ENCODE measurements at regions not wholly inside any gene's neighbourhood (a gene's known extent, or its start where the extent isn't known, plus 50 kb on each side); places are given as distances from the start of the nearest gene placed in this dataset.

- H3K36me3 ChIP-seq (replicated peaks; ENCODE audit: low read depth, low read length), result peaks cover 5% of the 10 kb centered on the region
- no peak overlapping the region for H3K9ac ChIP-seq (ENCODE audit: low read length)
- no peaks in the 10 kb centered on the region for H3K27me3 ChIP-seq (ENCODE audit: low read depth, low read length)
- no peak overlapping the region for H3K4me2 ChIP-seq (ENCODE audit: low read length)
- no peaks in the 10 kb centered on the region for H3K79me2 ChIP-seq (ENCODE audit: low read length)
- no peaks in the 10 kb centered on the region for H4K20me1 ChIP-seq (ENCODE audit: insufficient read depth, low read length)
- H3K4me1 ChIP-seq (ENCODE audit: low read length), result no peaks in the 10 kb centered on the region
- no peak overlapping the region for H2AFZ ChIP-seq (ENCODE audit: low read depth, low read length)
- H3K9me3 ChIP-seq (ENCODE audit: insufficient read depth, low read length), result 0 out of 2 replicates have a peak, but pooled peaks cover 2% of the 10 kb centered on the region
- TF ChIP-seq EZH2phosphoT487 (IDR thresholded peaks at IDR 0.05; ENCODE audit: low read depth) (no peak), CTCF (IDR thresholded peaks at IDR 0.05; ENCODE audit: low read depth, low read length) (no peak)
- H3K4me3 ChIP-seq (ENCODE audit: low read length), result no peak overlapping the region
- no peak overlapping the region for H3K27ac ChIP-seq (ENCODE audit: low read length)
Measured at GRCh38 chr9:115525111-115526058, 407.4 kb upstream of the TNC start.

- Histone ChIP-seq H3K27me3 (ENCODE audit: low read depth, low read length) (no peaks in the 10 kb centered on the region), H3K9ac (ENCODE audit: low read length) (no peak overlapping the region), H3K4me3 (ENCODE audit: low read length) (no peak overlapping the region), H2AFZ (ENCODE audit: low read depth, low read length) (no peak overlapping the region), H3K9me3 (ENCODE audit: insufficient read depth, low read length) (no peaks in the 10 kb centered on the region), H4K20me1 (ENCODE audit: insufficient read depth, low read length) (no peaks in the 10 kb centered on the region), H3K4me2 (ENCODE audit: low read length) (no peak overlapping the region), H3K79me2 (ENCODE audit: low read length) (no peaks in the 10 kb centered on the region), H3K36me3 (replicated peaks; ENCODE audit: low read depth, low read length) (no peaks in the 10 kb centered on the region), H3K4me1 (ENCODE audit: low read length) (no peaks in the 10 kb centered on the region), H3K27ac (ENCODE audit: low read length) (no peak overlapping the region)
- TF ChIP-seq EZH2phosphoT487 (IDR thresholded peaks at IDR 0.05; ENCODE audit: low read depth) (no peak), CTCF (IDR thresholded peaks at IDR 0.05; ENCODE audit: low read depth, low read length) (no peak)
Measured at GRCh38 chr9:115531410-115532125, 413.6 kb upstream of the TNC start.

- H3K4me1 ChIP-seq (ENCODE audit: low read length), result no peaks in the 10 kb centered on the region
- no peak overlapping the region for H3K27ac ChIP-seq (ENCODE audit: low read length)
- H4K20me1 ChIP-seq (ENCODE audit: insufficient read depth, low read length), result no peaks in the 10 kb centered on the region
- no peaks in the 10 kb centered on the region for H3K79me2 ChIP-seq (ENCODE audit: low read length)
- no peaks in the 10 kb centered on the region for H3K36me3 ChIP-seq (replicated peaks; ENCODE audit: low read depth, low read length)
- no peaks in the 10 kb centered on the region for H3K9me3 ChIP-seq (ENCODE audit: insufficient read depth, low read length)
- no peak overlapping the region for H3K9ac ChIP-seq (ENCODE audit: low read length)
- no peak overlapping the region for H2AFZ ChIP-seq (ENCODE audit: low read depth, low read length)
- H3K4me3 ChIP-seq (ENCODE audit: low read length), result no peak overlapping the region
- TF ChIP-seq EZH2phosphoT487 (IDR thresholded peaks at IDR 0.05; ENCODE audit: low read depth) (no peak), CTCF (IDR thresholded peaks at IDR 0.05; ENCODE audit: low read depth, low read length) (no peak)
- H3K27me3 ChIP-seq (ENCODE audit: low read depth, low read length), result no peaks in the 10 kb centered on the region
- H3K4me2 ChIP-seq (ENCODE audit: low read length), result no peak overlapping the region
Measured at GRCh38 chr9:115533511-115533910, 415.6 kb upstream of the TNC start.

GRCh38 chr9:115540091-115540490 lies 422.1 kb upstream of the TNC start:
- Histone ChIP-seq H3K27me3 (ENCODE audit: low read depth, low read length) (peaks cover 13% of the 10 kb centered on the region; the same call in 1 of the 2 replicates), H3K79me2 (ENCODE audit: low read length) (no peaks in the 10 kb centered on the region), H3K9ac (ENCODE audit: low read length) (no peak overlapping the region), H4K20me1 (ENCODE audit: insufficient read depth, low read length) (no peaks in the 10 kb centered on the region), H2AFZ (ENCODE audit: low read depth, low read length) (no peak overlapping the region), H3K4me1 (ENCODE audit: low read length) (no peaks in the 10 kb centered on the region), H3K4me3 (ENCODE audit: low read length) (no peak overlapping the region), H3K9me3 (ENCODE audit: insufficient read depth, low read length) (no peaks in the 10 kb centered on the region), H3K27ac (ENCODE audit: low read length) (no peak overlapping the region), H3K36me3 (replicated peaks; ENCODE audit: low read depth, low read length) (no peaks in the 10 kb centered on the region), H3K4me2 (ENCODE audit: low read length) (no peak overlapping the region)
- TF ChIP-seq EZH2phosphoT487 (IDR thresholded peaks at IDR 0.05; ENCODE audit: low read depth) (no peak), CTCF (IDR thresholded peaks at IDR 0.05; ENCODE audit: low read depth, low read length) (no peak)

Measured in OCI-LY3 (cell line).